Endothelial cell of umbilical vein (primary cell): ENCODE measurements at regions not wholly inside any gene's neighbourhood (a gene's known extent, or its start where the extent isn't known, plus 50 kb on each side); places are given as distances from the start of the nearest gene placed in this dataset.

Experiments
- CTCF ChIP-seq, 2 donors: IDR thresholded peaks; 1 replicate in 1 of 2; 2 replicates in 1 of 2; pipeline ENCODE4 v1.5.1; 2011; ENCODE audit warnings: low read length in 2 of 2, mild to moderate bottlenecking in 2 of 2, moderate library complexity in 2 of 2, control low read depth in 1 of 2, inconsistent platforms in 1 of 2, low read depth in 1 of 2; ENCODE audit not compliant: insufficient read depth in 1 of 2; ENCODE audit errors: extremely low read depth in 1 of 2
- EZH2 ChIP-seq: IDR thresholded peaks from 2 replicates; pipeline ENCODE4 v1.6.1; 2012; ENCODE audit warnings: borderline replicate concordance, low read depth, mild to moderate bottlenecking, moderate library complexity, low read length, inconsistent platforms; ENCODE audit not compliant: severe bottlenecking
- GATA2 ChIP-seq: IDR thresholded peaks from 2 replicates; pipeline ENCODE4 v1.7.0; 2011; ENCODE audit warnings: low read depth, mild to moderate bottlenecking, moderate library complexity, mixed read lengths, low read length; ENCODE audit not compliant: insufficient read length, insufficient read depth
- POLR2AphosphoS5 ChIP-seq: IDR thresholded peaks from 2 replicates; pipeline ENCODE4 v1.6.1; 2012; ENCODE audit warnings: low read depth, mild to moderate bottlenecking, control low read depth, low read length, moderate library complexity; ENCODE audit not compliant: insufficient read depth
- TF ChIP-seq, protein P1 (sequence below): IDR thresholded peaks from 2 replicates; pipeline ENCODE4 v1.6.1; 2011; ENCODE audit not compliant: insufficient read depth, insufficient read length

GRCh38 chr14:29220072-29220471, 453.5 kb downstream of the FOXG1 start:
- TF ChIP-seq CTCF (IDR thresholded peaks at IDR 0.05; ENCODE audit: extremely low read depth in 1 of 2, insufficient read depth in 1 of 2, low read depth in 1 of 2, low read length in 2 of 2) (no peak), EZH2 (no peak), POLR2AphosphoS5 (no peak), GATA2 (no peak)
- TF ChIP-seq, protein P1, sequence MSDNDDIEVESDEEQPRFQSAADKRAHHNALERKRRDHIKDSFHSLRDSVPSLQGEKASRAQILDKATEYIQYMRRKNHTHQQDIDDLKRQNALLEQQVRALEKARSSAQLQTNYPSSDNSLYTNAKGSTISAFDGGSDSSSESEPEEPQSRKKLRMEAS = no peak
